K562 (cell line): ENCODE measurements at regions not wholly inside any gene's neighbourhood (a gene's known extent, or its start where the extent isn't known, plus 50 kb on each side); places are given as distances from the start of the nearest gene placed in this dataset.

Source experiments
- ATAC-seq: fragments of 200-7000 bp; cut with Tn5 transposase; 3 replicates; pipeline ENCODE4 v1.9.1; 2020; ENCODE audit warnings: moderate library complexity
- BruUV-seq: library from RNA; stranded (reverse); fragments of 400-500 nt; replicated peaks from 2 replicates; lab custom pipeline; 2021; lab: Mats Ljungman, UMichigan
- CTCF ChIA-PET: fragments of 300-600 bp; formaldehyde crosslinking; extraction: SDS; loops from one replicate; lab custom pipeline; 2021; ENCODE audit warnings: low intra/inter-chr PET ratio; lab: Yijun Ruan, JAX
- POLR2A ChIA-PET: fragments of 300-600, 350-650 bp; sonication (Branson Sonifier 250); formaldehyde crosslinking; extraction: SDS; loops from one replicate; lab custom pipeline; 2021; ENCODE audit warnings: antibody characterized with exemption, inconsistent platforms; lab: Yijun Ruan, JAX
- DNase-seq, 4 experiments: peaks; one replicate each; pipeline versions ENCODE4 v3.0.0 to v3.0.0-alpha.2; 2011 to 2018; ENCODE audit warnings: low spot score in 3 of 4, mixed read lengths in 3 of 4; ENCODE audit errors: extremely low read depth in 1 of 4
- FAIRE-seq: peaks from 2 replicates; lab custom pipeline; 2011; peaks lifted over from hg19 to GRCh38; lab: Jason Lieb, UNC
- H2AFZ ChIP-seq: 2 replicates; pipeline ENCODE4 v1.6.0; 2011; ENCODE audit warnings: low read depth, low read length, control low read depth, inconsistent platforms
- H3K27ac ChIP-seq: fragments of 200-600 bp; 3 replicates; pipeline ENCODE4 v1.8.0; 2011; ENCODE audit warnings: low read depth, mild to moderate bottlenecking, control low read depth, inconsistent platforms, low read length, moderate library complexity, mixed read lengths; ENCODE audit errors: extremely low read depth
- H3K27me3 ChIP-seq, 2 experiments: fragments of 300-600 bp in 1 of 2; 2 replicates in 1 of 2; 3 replicates in 1 of 2; pipeline versions ENCODE4 v1.6.0 to v1.8.0; 2011; ENCODE audit warnings: inconsistent platforms in 2 of 2, low read length in 2 of 2, mild to moderate bottlenecking in 1 of 2, mixed read lengths in 1 of 2, moderate library complexity in 1 of 2; ENCODE audit not compliant: control insufficient read depth in 2 of 2, insufficient read depth in 2 of 2
- H3K36me3 ChIP-seq: fragments of 300-600 bp; 3 replicates; pipeline ENCODE4 v1.8.0; 2011; ENCODE audit warnings: mild to moderate bottlenecking, low read length, inconsistent platforms; ENCODE audit not compliant: control insufficient read depth, insufficient read depth
- H3K4me1 ChIP-seq, 2 experiments: fragments of 200-600 bp in 1 of 2; replicated peaks in 1 of 2; 2 replicates in 1 of 2; 3 replicates in 1 of 2; pipeline versions ENCODE4 v1.5.1 to v1.8.0; 2011; ENCODE audit warnings: inconsistent platforms in 2 of 2, low read length in 2 of 2, mild to moderate bottlenecking in 1 of 2, mixed read lengths in 1 of 2, moderate library complexity in 1 of 2; ENCODE audit not compliant: control insufficient read depth in 2 of 2, insufficient read depth in 2 of 2
- H3K4me2 ChIP-seq: 2 replicates; pipeline ENCODE4 v1.6.1; 2011; ENCODE audit warnings: low read length, control low read depth, inconsistent platforms, mixed read lengths; ENCODE audit not compliant: insufficient read depth
- H3K4me3 ChIP-seq: fragments of 200-600 bp; sonication (generic), shearing (Covaris generic); 2 replicates; pipeline ENCODE4 v1.5.1; 2016; ENCODE audit warnings: control low read depth, inconsistent platforms
- H3K79me2 ChIP-seq: fragments of 200-600 bp; 3 replicates; pipeline ENCODE4 v1.8.0; 2011; ENCODE audit warnings: low read length, inconsistent platforms; ENCODE audit not compliant: control insufficient read depth, insufficient read depth
- H3K9ac ChIP-seq, 2 experiments: 2 replicates each; pipeline versions ENCODE4 v1.6.0 to v1.6.1; 2011; ENCODE audit warnings: low read depth in 2 of 2, low read length in 2 of 2, control low read depth in 1 of 2, inconsistent platforms in 1 of 2, mild to moderate bottlenecking in 1 of 2, mixed read lengths in 1 of 2; ENCODE audit not compliant: insufficient read depth in 1 of 2
- H3K9me1 ChIP-seq: one replicate; pipeline ENCODE4 v1.6.0; 2011; ENCODE audit warnings: inconsistent platforms, mild to moderate bottlenecking, low read length, moderate library complexity; ENCODE audit not compliant: control insufficient read depth, insufficient read depth
- H3K9me3 ChIP-seq: replicated peaks from 2 replicates; pipeline ENCODE4 v1.5.1; 2011; ENCODE audit warnings: low read depth, low read length, inconsistent platforms; ENCODE audit not compliant: control insufficient read depth, insufficient read depth
- H4K20me1 ChIP-seq: replicated peaks from 2 replicates; pipeline ENCODE4 v1.6.1; 2011; ENCODE audit warnings: low read length, inconsistent platforms, mixed read lengths; ENCODE audit not compliant: control insufficient read depth, insufficient read depth
- CBX1 ChIP-seq: sonication (generic); IDR thresholded peaks from 2 replicates; pipeline ENCODE4 v1.6.1; 2016; ENCODE audit warnings: antibody characterized with exemption, low read depth, mild to moderate bottlenecking
- COPS2 ChIP-seq: fragments of 450-650 bp; conservative IDR thresholded peaks from 2 replicates; pipeline ENCODE4 v1.6.1; 2016; ENCODE audit warnings: mild to moderate bottlenecking, moderate library complexity
- CSDE1 ChIP-seq, 2 experiments: fragments of 450-650 bp; IDR thresholded peaks; 2 replicates each; pipeline ENCODE4 v1.6.1; 2016; ENCODE audit warnings: mild to moderate bottlenecking in 1 of 2
- FOXK1 ChIP-seq: sonication (generic); formaldehyde crosslinking; IDR thresholded peaks from 2 replicates; pipeline ENCODE4 v1.8.0; 2022; ENCODE audit warnings: missing genetic modification reagents, mild to moderate bottlenecking, borderline replicate concordance
- MLLT1 ChIP-seq, 2 experiments: fragments of 450-650 bp; IDR thresholded peaks; 2 replicates each; pipeline ENCODE4 v1.6.1; 2016
- SLC30A9 ChIP-seq: fragments of 250-450 bp; sonication (Bioruptor Pico); IDR thresholded peaks from 2 replicates; pipeline ENCODE4 v1.8.0; 2022; ENCODE audit warnings: mild to moderate bottlenecking, moderate library complexity
- SRSF7 ChIP-seq: fragments of 200-400 bp; formaldehyde crosslinking; optimal IDR thresholded peaks from 2 replicates; pipeline ENCODE3; 2017; ENCODE audit warnings: mild to moderate bottlenecking, low read depth, low read length
- TCFL5 ChIP-seq: fragments of 250-450 bp; sonication (Bioruptor Pico); conservative IDR thresholded peaks from 2 replicates; pipeline ENCODE4 v1.6.1; 2021; ENCODE audit warnings: mild to moderate bottlenecking, moderate library complexity, matching md5 sums
- TGIF2 ChIP-seq: sonication (generic); formaldehyde crosslinking; IDR thresholded peaks from 2 replicates; pipeline ENCODE4 v1.8.1; 2022; ENCODE audit warnings: mild to moderate bottlenecking, missing genetic modification reagents, moderate library complexity
- ZBTB43 ChIP-seq: sonication (generic); formaldehyde crosslinking; IDR thresholded peaks from 2 replicates; pipeline ENCODE4 v1.8.0; 2023; ENCODE audit warnings: mild to moderate bottlenecking, missing genetic modification reagents
- ZNF280B ChIP-seq: fragments of 250-450 bp; sonication (Bioruptor Pico); IDR thresholded peaks from 2 replicates; pipeline ENCODE4 v1.5.1; 2021; ENCODE audit warnings: mild to moderate bottlenecking
- ZNF561 ChIP-seq: fragments of 450-650 bp; formaldehyde crosslinking; conservative IDR thresholded peaks from 2 replicates; pipeline ENCODE4 v1.4.0; 2020; ENCODE audit warnings: mild to moderate bottlenecking, moderate library complexity
- ZNF592 ChIP-seq: fragments of 450-650 bp; IDR thresholded peaks from 2 replicates; pipeline ENCODE4 v1.6.1; 2017; ENCODE audit warnings: antibody characterized with exemption, mild to moderate bottlenecking
- ZNF766 ChIP-seq: fragments of 200-800 bp; sonication (Bioruptor generic); conservative IDR thresholded peaks from 2 replicates; pipeline ENCODE4 v1.6.1; 2016; ENCODE audit warnings: missing genetic modification characterization, missing compliant biosample characterization
- WGBS: fragments of 100-300 bp; shearing (Covaris generic); methylation state at CpG from one replicate; pipeline ENCODE4 v1.1.6; 2016; ENCODE audit warnings: low coverage, mixed read lengths; ENCODE audit not compliant: insufficient coverage; ENCODE audit errors: missing lambda C conversion rate; 5-methylcytosine and 5-hydroxymethylcytosine counted together
- in situ Hi-C: fragments of 300-500 bp; cut with MboI; formaldehyde crosslinking; loops from 4 replicates; pipeline ENCODE4 v1.15.0; 2018; ENCODE audit warnings: inconsistent platforms, mixed read lengths
- intact Hi-C: fragments of 100-400 bp; cut with micrococcal nuclease; formaldehyde crosslinking; loops from 2 replicates; pipeline ENCODE4 v1.14.2; 2022

GRCh38 chr13:111527614-111528229, 207.3 kb downstream of the TEX29 start (continued):
- TF ChIP-seq CBX1 (no peak), COPS2 (no peak), SLC30A9 (no peak), ZBTB43 (CRISPR knock-in tag) (no peak), FOXK1 (CRISPR knock-in tag) (no peak), ZNF280B (CRISPR knock-in tag) (no peak)

GRCh38 chr13:111528513-111528912, 208.1 kb downstream of the TEX29 start:
- no peak for ATAC-seq
- CTCF ChIA-PET: no interaction called here
- POLR2A ChIA-PET: no interaction called here
- 0% methylated on average over 3 of the region's 3 CpGs for WGBS
- Histone ChIP-seq H3K9me3 (no peaks in the 10 kb centered on the region), H2AFZ (no peak overlapping the region), H3K27ac (no peak overlapping the region), H3K4me2 (no peak overlapping the region), H3K27me3 (peaks cover 0 to 18% of the 10 kb centered on the region in 2 experiments; a peak in 2 of 5 replicates), H4K20me1 (no peaks in the 10 kb centered on the region), H3K79me2 (no peaks in the 10 kb centered on the region), H3K9me1 (no peaks in the 10 kb centered on the region), H3K4me1 (no peaks in the 10 kb centered on the region), H3K36me3 (no peaks in the 10 kb centered on the region), H3K4me3 (no peak overlapping the region), H3K9ac (no peak overlapping the region)
- FAIRE-seq: no peak
- in situ Hi-C loops: no loop called here
- intact Hi-C loops: no loop called here
- BruUV-seq: no TSS peak
- no peak for DNase-seq
- no peak for TF ChIP-seq TGIF2 (CRISPR knock-in tag)
- TF ChIP-seq ZNF592: no peak
- no peak for TF ChIP-seq ZNF766 (CRISPR knock-in tag)
- TF ChIP-seq SRSF7: no peak
- TF ChIP-seq MLLT1 (IDR thresholded peaks at IDR 0.05): no peak
- no peak for TF ChIP-seq CSDE1 (IDR thresholded peaks at IDR 0.05)
- no peak for TF ChIP-seq TCFL5
- no peak for TF ChIP-seq ZNF561 (CRISPR knock-in tag)
